AG09309 (cell line): ENCODE measurements at regions not wholly inside any gene's neighbourhood (a gene's known extent, or its start where the extent isn't known, plus 50 kb on each side); places are given as distances from the start of the nearest gene placed in this dataset.
A peak's percentile ranks its signal among the peaks of the same experiment; 100 is the strongest.

Source experiments
- DNase-seq: peaks from one replicate; pipeline ENCODE4 v3.0.0-alpha.2; 2010; ENCODE audit warnings: low read depth
- H3K4me3 ChIP-seq: 2 replicates; pipeline ENCODE4 v1.5.1; 2011; ENCODE audit warnings: mild to moderate bottlenecking, low read depth, low read length, moderate library complexity; ENCODE audit not compliant: control insufficient read depth
- CTCF ChIP-seq: IDR thresholded peaks from 2 replicates; pipeline ENCODE4 v1.5.1; 2011; ENCODE audit warnings: mild to moderate bottlenecking, low read depth, low read length, inconsistent platforms; ENCODE audit not compliant: insufficient read depth, control insufficient read depth; ENCODE audit errors: missing control alignments

- no peak for TF ChIP-seq CTCF
- DNase-seq, result no peak
- H3K4me3 ChIP-seq, result no peak overlapping the region
These were observed 74.4 kb upstream of the PPP1R3C start for GRCh38 chr10:91707236-91707635.

GRCh38 chr10:91705948-91706670 lies 73.2 kb upstream of the PPP1R3C start:
- DNase-seq, result no peak
- no peak for TF ChIP-seq CTCF
- no peak overlapping the region for H3K4me3 ChIP-seq

- DNase-seq, result no peak
- TF ChIP-seq CTCF, result no peak
- no peak overlapping the region for H3K4me3 ChIP-seq
These were observed 69.7 kb upstream of the PPP1R3C start for GRCh38 chr10:91702620-91703019.

- peak; percentile 27 for DNase-seq
- no peak for TF ChIP-seq CTCF
- no peak overlapping the region for H3K4me3 ChIP-seq
These were observed 68.0 kb upstream of the PPP1R3C start for GRCh38 chr10:91700788-91701444.

- no peak overlapping the region for H3K4me3 ChIP-seq
- TF ChIP-seq CTCF, result no peak
- no peak for DNase-seq
These were observed 67.4 kb upstream of the PPP1R3C start for GRCh38 chr10:91700273-91700672.

- DNase-seq, result no peak
- H3K4me3 ChIP-seq, result no peak overlapping the region
- TF ChIP-seq CTCF, result no peak
These were observed 65.4 kb upstream of the PPP1R3C start for GRCh38 chr10:91698258-91698657.
